HPDE6-E6E7 (cell line): ENCODE measurements at regions not wholly inside any gene's neighbourhood (a gene's known extent, or its start where the extent isn't known, plus 50 kb on each side); places are given as distances from the start of the nearest gene placed in this dataset.

Experiments
- DNase-seq: peaks from one replicate; pipeline ENCODE4 v3.0.0; 2011; ENCODE audit warnings: missing footprints; ENCODE audit errors: extremely low spot score

- no peak for DNase-seq
These were observed 412.2 kb upstream of the SGCD start for GRCh38 chr5:155914766-155915165.

GRCh38 chr5:155915601-155916000, 411.4 kb upstream of the SGCD start:
- DNase-seq, result no peak

- DNase-seq, result no peak
These were observed 407.8 kb upstream of the SGCD start for GRCh38 chr5:155919126-155919525.

GRCh38 chr5:155919725-155920124, 407.2 kb upstream of the SGCD start:
- DNase-seq, result no peak

- no peak for DNase-seq
These were observed 405.3 kb upstream of the SGCD start for GRCh38 chr5:155921621-155922020.

- no peak for DNase-seq
These were observed 403.2 kb upstream of the SGCD start for GRCh38 chr5:155923784-155924183.

GRCh38 chr5:155926031-155926430, 400.9 kb upstream of the SGCD start:
- DNase-seq, result no peak

GRCh38 chr5:155926766-155927165, 400.2 kb upstream of the SGCD start:
- no peak for DNase-seq

- DNase-seq, result no peak
These were observed 397.9 kb upstream of the SGCD start for GRCh38 chr5:155929112-155929511.

- no peak for DNase-seq
These were observed 392.0 kb upstream of the SGCD start for GRCh38 chr5:155934964-155935363.

- no peak for DNase-seq
These were observed 391.2 kb upstream of the SGCD start for GRCh38 chr5:155935723-155936122.

GRCh38 chr5:155936520-155937406, 390.2 kb upstream of the SGCD start:
- DNase-seq, result no peak

GRCh38 chr5:155938051-155938450, 388.9 kb upstream of the SGCD start:
- no peak for DNase-seq

GRCh38 chr5:155941340-155941739, 385.6 kb upstream of the SGCD start:
- DNase-seq, result no peak

- peak; percentile 4 for DNase-seq
These were observed 383.2 kb upstream of the SGCD start for GRCh38 chr5:155943516-155944407.

- DNase-seq, result no peak
These were observed 379.4 kb upstream of the SGCD start for GRCh38 chr5:155947394-155948062.

GRCh38 chr5:155948576-155948975, 378.4 kb upstream of the SGCD start:
- DNase-seq, result no peak

GRCh38 chr5:155952486-155953089, 374.4 kb upstream of the SGCD start:
- no peak for DNase-seq

- DNase-seq, result no peak
These were observed 373.6 kb upstream of the SGCD start for GRCh38 chr5:155953335-155953734.

GRCh38 chr5:155954701-155955445, 372.1 kb upstream of the SGCD start:
- no peak for DNase-seq

GRCh38 chr5:155957884-155958283, 369.1 kb upstream of the SGCD start:
- DNase-seq, result no peak
